Progenitor cell of endocrine pancreas (in vitro differentiated cells): ENCODE measurements at regions not wholly inside any gene's neighbourhood (a gene's known extent, or its start where the extent isn't known, plus 50 kb on each side); places are given as distances from the start of the nearest gene placed in this dataset.

Experiments
- DNase-seq: peaks from one replicate; pipeline ENCODE4 v3.0.0; 2021; ENCODE audit warnings: low spot score; ENCODE audit not compliant: unreplicated experiment
- H3K27ac Mint-ChIP-seq: 2 replicates; pipeline ENCODE4 v1.8.0; 2021; ENCODE audit warnings: mild to moderate bottlenecking, moderate library complexity, mixed read lengths
- H3K27me3 Mint-ChIP-seq: 2 replicates; pipeline ENCODE4 v1.8.0; 2021; ENCODE audit warnings: mixed read lengths
- H3K36me3 Mint-ChIP-seq: 2 replicates; pipeline ENCODE4 v1.8.0; 2022; ENCODE audit warnings: mixed read lengths; ENCODE audit not compliant: insufficient read depth
- H3K4me1 Mint-ChIP-seq: 2 replicates; pipeline ENCODE4 v1.8.0; 2021; ENCODE audit warnings: low read depth, mixed read lengths
- H3K4me3 Mint-ChIP-seq: 2 replicates; pipeline ENCODE4 v1.8.0; 2021; ENCODE audit warnings: low read depth, mild to moderate bottlenecking, moderate library complexity, mixed read lengths
- H3K9me3 Mint-ChIP-seq: 2 replicates; pipeline ENCODE4 v1.8.0; 2021; ENCODE audit warnings: low read depth, mixed read lengths
- TF ChIP-seq, protein P1 (sequence below): fragments of 200-600 bp; sonication (generic); IDR thresholded peaks from one replicate; pipeline ENCODE4 v1.5.0; 2021; ENCODE audit warnings: antibody characterized with exemption, mild to moderate bottlenecking; ENCODE audit not compliant: unreplicated experiment

DNA sequence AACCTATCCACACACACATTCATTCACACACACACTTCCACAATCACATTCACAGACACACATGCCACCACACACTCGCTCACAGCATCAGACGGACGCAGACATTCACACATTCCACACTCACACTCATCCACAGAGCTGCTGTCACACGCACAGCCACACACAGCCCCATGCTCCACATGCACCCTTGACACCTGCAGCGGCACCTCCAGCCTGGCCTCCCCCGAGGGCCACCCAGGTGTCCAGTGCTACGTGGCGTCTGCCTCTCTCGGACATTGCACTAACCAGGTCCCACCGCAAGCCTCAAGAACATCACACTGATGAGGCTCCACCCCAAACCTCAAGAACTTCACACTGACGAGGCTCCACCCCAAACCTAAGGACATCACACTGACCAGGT lies 155.2 kb downstream of the RBFOX3 start:
- Mint-ChIP-seq H3K36me3 (no peaks in the 10 kb centered on the region), H3K27ac (peak overlapping the region; percentile 7), H3K9me3 (no peaks in the 10 kb centered on the region), H3K4me3 (no peak overlapping the region), H3K4me1 (no peaks in the 10 kb centered on the region), H3K27me3 (peaks cover 36% of the 10 kb centered on the region)
- no peak for DNase-seq
- TF ChIP-seq, protein P1, sequence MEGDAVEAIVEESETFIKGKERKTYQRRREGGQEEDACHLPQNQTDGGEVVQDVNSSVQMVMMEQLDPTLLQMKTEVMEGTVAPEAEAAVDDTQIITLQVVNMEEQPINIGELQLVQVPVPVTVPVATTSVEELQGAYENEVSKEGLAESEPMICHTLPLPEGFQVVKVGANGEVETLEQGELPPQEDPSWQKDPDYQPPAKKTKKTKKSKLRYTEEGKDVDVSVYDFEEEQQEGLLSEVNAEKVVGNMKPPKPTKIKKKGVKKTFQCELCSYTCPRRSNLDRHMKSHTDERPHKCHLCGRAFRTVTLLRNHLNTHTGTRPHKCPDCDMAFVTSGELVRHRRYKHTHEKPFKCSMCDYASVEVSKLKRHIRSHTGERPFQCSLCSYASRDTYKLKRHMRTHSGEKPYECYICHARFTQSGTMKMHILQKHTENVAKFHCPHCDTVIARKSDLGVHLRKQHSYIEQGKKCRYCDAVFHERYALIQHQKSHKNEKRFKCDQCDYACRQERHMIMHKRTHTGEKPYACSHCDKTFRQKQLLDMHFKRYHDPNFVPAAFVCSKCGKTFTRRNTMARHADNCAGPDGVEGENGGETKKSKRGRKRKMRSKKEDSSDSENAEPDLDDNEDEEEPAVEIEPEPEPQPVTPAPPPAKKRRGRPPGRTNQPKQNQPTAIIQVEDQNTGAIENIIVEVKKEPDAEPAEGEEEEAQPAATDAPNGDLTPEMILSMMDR, result no peak

DNA sequence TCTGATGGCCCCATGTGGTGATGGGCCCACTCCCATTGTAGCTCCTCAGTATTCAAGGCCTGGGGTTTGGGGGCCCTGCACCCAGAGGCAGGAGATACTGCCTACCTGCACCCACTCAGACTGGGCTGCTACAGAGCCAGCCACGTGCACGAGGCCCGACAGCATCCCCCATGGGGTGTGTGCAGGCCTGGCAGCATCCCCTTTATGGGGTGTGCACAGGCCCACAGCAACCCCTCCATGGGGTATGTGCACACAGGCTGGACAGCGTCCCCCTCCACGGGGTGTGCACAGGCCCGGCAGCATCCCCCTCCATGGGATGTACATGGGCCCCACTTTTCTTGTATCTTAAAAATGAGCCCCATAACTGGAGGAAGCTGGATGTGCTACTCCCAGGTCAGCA lies 156.0 kb downstream of the RBFOX3 start:
- H3K4me3 Mint-ChIP-seq, result no peak overlapping the region
- no peaks in the 10 kb centered on the region for H3K4me1 Mint-ChIP-seq
- no peak for DNase-seq
- no peaks in the 10 kb centered on the region for H3K9me3 Mint-ChIP-seq
- H3K27ac Mint-ChIP-seq, result no peak overlapping the region
- TF ChIP-seq, protein P1, result no peak
- H3K36me3 Mint-ChIP-seq, result no peaks in the 10 kb centered on the region
- H3K27me3 Mint-ChIP-seq, result peaks cover 30% of the 10 kb centered on the region

DNA sequence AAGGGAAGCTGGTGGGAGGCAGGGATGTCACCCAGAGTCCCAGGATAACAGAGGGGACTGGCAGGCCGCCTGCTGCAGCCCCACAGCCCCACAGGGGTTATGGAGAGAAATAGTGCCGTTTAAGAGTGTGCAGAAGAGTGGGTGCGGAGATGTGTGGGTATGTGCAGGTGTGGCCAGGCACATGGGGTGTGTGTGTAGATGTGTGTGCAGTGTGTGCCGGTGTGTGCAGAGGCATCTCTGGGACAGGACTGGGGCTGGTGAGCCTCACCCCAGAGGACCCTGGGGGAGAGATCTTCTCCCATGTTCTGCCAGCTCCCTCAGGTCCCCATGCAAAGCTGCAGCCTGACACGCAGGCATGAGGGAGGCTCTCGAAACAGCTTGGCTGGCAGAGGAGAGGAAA lies 157.4 kb downstream of the RBFOX3 start:
- H3K27ac Mint-ChIP-seq, result no peak overlapping the region
- H3K9me3 Mint-ChIP-seq, result no peaks in the 10 kb centered on the region
- peaks cover 24% of the 10 kb centered on the region for H3K27me3 Mint-ChIP-seq
- TF ChIP-seq, protein P1, result no peak
- no peaks in the 10 kb centered on the region for H3K36me3 Mint-ChIP-seq
- DNase-seq, result no peak
- H3K4me3 Mint-ChIP-seq, result no peak overlapping the region
- no peaks in the 10 kb centered on the region for H3K4me1 Mint-ChIP-seq

DNA sequence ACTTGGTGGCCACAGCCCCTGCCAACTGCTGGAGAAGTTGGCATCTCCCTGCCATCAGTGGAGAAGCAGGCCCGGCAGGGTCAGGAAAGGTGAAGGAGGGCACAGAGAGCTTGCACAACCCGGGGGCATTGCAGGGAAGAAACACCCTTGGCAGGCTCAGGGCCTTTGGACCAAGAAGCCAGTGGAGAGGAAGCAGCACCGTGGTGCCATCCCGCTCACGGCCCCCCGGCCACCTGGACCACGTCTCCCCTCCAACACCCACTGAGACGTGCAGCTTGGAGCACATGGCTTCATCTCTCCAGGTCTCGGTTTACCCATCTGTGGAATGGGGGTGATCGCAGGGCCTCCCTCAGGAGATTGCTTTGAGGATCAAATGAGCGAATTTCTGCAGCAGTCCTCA lies 158.1 kb downstream of the RBFOX3 start:
- H3K36me3 Mint-ChIP-seq, result no peaks in the 10 kb centered on the region

DNA sequence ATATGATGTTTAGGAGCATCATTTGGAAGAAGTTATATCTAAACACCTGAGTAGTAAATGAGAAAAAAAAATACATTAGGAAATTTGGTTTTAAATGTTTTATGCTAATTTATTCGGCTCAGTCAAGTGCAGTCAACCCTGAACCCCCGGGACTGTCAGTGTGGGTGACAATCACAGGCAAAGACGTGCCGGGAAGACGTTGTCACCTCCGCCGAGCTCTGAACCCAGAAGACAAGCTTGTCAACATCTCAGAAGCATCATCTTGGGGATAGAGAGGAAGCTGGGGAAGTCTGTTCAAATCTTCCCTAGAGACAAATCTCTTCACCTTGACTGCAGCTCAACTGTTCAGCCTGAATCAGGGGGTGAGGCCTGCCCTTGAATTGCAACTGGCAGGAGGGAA lies 159.7 kb downstream of the RBFOX3 start:
- Mint-ChIP-seq H3K27me3 (peaks cover 20% of the 10 kb centered on the region), H3K9me3 (no peaks in the 10 kb centered on the region), H3K4me3 (no peak overlapping the region), H3K4me1 (no peaks in the 10 kb centered on the region), H3K36me3 (no peaks in the 10 kb centered on the region), H3K27ac (no peak overlapping the region)
- TF ChIP-seq, protein P1, result no peak
- DNase-seq, result no peak

More for the DNA sequence above, 158.1 kb downstream of the RBFOX3 start:
- DNase-seq, result no peak
- TF ChIP-seq, protein P1, result no peak
- H3K4me1 Mint-ChIP-seq, result no peaks in the 10 kb centered on the region
- peaks cover 23% of the 10 kb centered on the region for H3K27me3 Mint-ChIP-seq
- no peak overlapping the region for H3K27ac Mint-ChIP-seq
- no peaks in the 10 kb centered on the region for H3K9me3 Mint-ChIP-seq
- H3K4me3 Mint-ChIP-seq, result no peak overlapping the region
